Body of pancreas (tissue), 4 donors: ENCODE measurements at regions not wholly inside any gene's neighbourhood (a gene's known extent, or its start where the extent isn't known, plus 50 kb on each side); places are given as distances from the start of the nearest gene placed in this dataset.

Experiments
- ATAC-seq: fragments of 150-250 bp; one replicate; pipeline ENCODE4 v1.9.1; 2016
- DNase-seq, 4 donors: peaks; one replicate each; pipeline ENCODE4 v3.0.0-alpha.2; 2019
- H3K27ac ChIP-seq, 4 donors: fragments of 200-600 bp; sonication (generic); 1 replicate in 3 of 4; 2 replicates in 1 of 4; pipeline versions ENCODE4 v1.5.1 to v1.6.1; 2016 to 2019; ENCODE audit warnings: mild to moderate bottlenecking in 1 of 4, mixed read lengths in 1 of 4, moderate library complexity in 1 of 4
- H3K27me3 ChIP-seq, 2 donors: fragments of 200-600 bp; sonication (generic); one replicate each; pipeline ENCODE4 v1.6.0; 2016; ENCODE audit warnings: mild to moderate bottlenecking in 1 of 2
- H3K36me3 ChIP-seq, 2 donors: fragments of 200-600 bp; sonication (generic); replicated peaks in 1 of 2; 2 replicates each; pipeline ENCODE4 v1.5.1; 2016; ENCODE audit warnings: low read depth in 2 of 2; ENCODE audit not compliant: insufficient read depth in 1 of 2
- H3K4me1 ChIP-seq: fragments of 200-600 bp; sonication (generic); one replicate; pipeline ENCODE4 v1.6.0; 2016
- H3K4me3 ChIP-seq, 2 donors: fragments of 200-600 bp; sonication (generic); 1 replicate in 1 of 2; 2 replicates in 1 of 2; pipeline ENCODE4 v1.5.1; 2016 to 2019
- H3K9me3 ChIP-seq, 3 donors: fragments of 200-600 bp; sonication (generic); 1 replicate in 2 of 3; 2 replicates in 1 of 3; pipeline ENCODE4 v1.5.1; 2016
- POLR2A ChIP-seq, 3 donors: fragments of 450-650 bp; IDR thresholded peaks; one replicate each; pipeline ENCODE4 v1.6.1; 2016; ENCODE audit warnings: antibody characterized with exemption in 3 of 3, mild to moderate bottlenecking in 2 of 3
- WGBS, 2 donors: methylation state at CpG; one replicate each; pipeline ENCODE4 v1.1.5; 2017; 5-methylcytosine and 5-hydroxymethylcytosine counted together
- intact Hi-C: fragments of 100-400 bp; cut with DNase I; formaldehyde crosslinking; loops from one replicate; pipeline ENCODE4 v1.15.1; 2023
- TF ChIP-seq, protein P1 (sequence below), 7 experiments: fragments of 450-650 bp in 4 of 7; fragments of 200-600 bp in 3 of 7; sonication (generic) in 3 of 7; IDR thresholded peaks; one replicate each; pipeline ENCODE4 v1.5.1; 2016 to 2019; ENCODE audit warnings: antibody characterized with exemption in 7 of 7

DNA sequence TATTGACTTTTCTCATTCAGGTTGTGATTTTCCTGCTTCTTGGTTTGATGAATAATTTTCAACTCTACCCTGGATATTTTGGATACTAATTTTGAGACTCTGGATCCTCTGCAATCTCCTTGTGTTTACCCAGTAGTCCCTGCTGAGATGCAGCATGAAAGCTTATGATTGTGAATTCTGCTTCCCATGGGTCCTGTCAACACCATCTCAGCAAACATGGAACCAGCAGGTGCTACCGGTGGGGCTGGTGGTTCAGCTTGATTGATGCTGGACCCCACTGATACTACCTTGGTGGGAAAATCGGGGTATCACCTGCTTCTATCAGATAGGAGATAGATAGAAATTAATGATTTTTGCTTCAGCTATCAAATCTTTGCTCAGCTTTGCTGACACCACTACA lies 81.1 kb downstream of the SOWAHC start:
- ATAC-seq (no peak), DNase-seq (no peak)
- no peaks in the 10 kb centered on the region for H3K27me3 ChIP-seq
- H3K4me1 ChIP-seq: peaks cover 36% of the 10 kb centered on the region
- no peaks in the 10 kb centered on the region for H3K36me3 ChIP-seq
- no peak for TF ChIP-seq POLR2A (IDR thresholded peaks at IDR 0.05)
- TF ChIP-seq, protein P1, sequence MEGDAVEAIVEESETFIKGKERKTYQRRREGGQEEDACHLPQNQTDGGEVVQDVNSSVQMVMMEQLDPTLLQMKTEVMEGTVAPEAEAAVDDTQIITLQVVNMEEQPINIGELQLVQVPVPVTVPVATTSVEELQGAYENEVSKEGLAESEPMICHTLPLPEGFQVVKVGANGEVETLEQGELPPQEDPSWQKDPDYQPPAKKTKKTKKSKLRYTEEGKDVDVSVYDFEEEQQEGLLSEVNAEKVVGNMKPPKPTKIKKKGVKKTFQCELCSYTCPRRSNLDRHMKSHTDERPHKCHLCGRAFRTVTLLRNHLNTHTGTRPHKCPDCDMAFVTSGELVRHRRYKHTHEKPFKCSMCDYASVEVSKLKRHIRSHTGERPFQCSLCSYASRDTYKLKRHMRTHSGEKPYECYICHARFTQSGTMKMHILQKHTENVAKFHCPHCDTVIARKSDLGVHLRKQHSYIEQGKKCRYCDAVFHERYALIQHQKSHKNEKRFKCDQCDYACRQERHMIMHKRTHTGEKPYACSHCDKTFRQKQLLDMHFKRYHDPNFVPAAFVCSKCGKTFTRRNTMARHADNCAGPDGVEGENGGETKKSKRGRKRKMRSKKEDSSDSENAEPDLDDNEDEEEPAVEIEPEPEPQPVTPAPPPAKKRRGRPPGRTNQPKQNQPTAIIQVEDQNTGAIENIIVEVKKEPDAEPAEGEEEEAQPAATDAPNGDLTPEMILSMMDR (IDR thresholded peaks at IDR 0.05): no peak
- WGBS, 2 donors: 43 to 63% methylated on average over 2 of the region's 2 CpGs
- no peak overlapping the region for H3K4me3 ChIP-seq
- peak overlapping the region in 2 of 4 donors; percentile 8 to 16 for H3K27ac ChIP-seq
- H3K9me3 ChIP-seq: no peaks in the 10 kb centered on the region
- intact Hi-C loops: no loop called here

DNA sequence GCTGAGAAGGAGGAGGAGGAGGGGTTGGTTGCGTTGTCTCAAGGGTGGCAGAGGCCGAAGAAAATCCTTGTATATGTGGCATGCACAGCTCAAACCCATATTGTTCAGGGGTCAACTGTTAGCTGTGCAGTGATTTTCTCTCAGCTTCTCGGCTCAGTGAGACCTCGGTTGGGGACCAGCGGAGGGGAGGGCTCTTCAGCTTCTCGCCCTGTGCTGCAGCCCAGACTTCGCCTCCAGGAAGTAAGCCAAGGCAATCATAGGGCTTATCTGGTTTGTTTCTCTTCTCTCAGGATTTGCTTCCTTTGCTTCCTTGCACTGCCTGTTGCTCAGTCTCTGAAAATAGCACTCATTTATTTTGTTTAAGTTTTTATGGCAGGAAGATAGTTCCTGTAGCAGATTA lies 85.5 kb downstream of the SOWAHC start:
- H3K36me3 ChIP-seq: no peaks in the 10 kb centered on the region
- no peak for TF ChIP-seq POLR2A (IDR thresholded peaks at IDR 0.05)
- TF ChIP-seq, protein P1 (IDR thresholded peaks at IDR 0.05): no peak
- ATAC-seq (no peak), DNase-seq (no peak)
- H3K9me3 ChIP-seq: no peaks in the 10 kb centered on the region
- H3K27me3 ChIP-seq: no peaks in the 10 kb centered on the region
- intact Hi-C loops: no loop called here
- H3K27ac ChIP-seq: peak overlapping the region; percentile 11 to 72 (median 68)
- 27 to 30% methylated on average over 7 of the region's 7 CpGs for WGBS, 2 donors
- no peak overlapping the region for H3K4me3 ChIP-seq
- peaks cover 13% of the 10 kb centered on the region for H3K4me1 ChIP-seq

DNA sequence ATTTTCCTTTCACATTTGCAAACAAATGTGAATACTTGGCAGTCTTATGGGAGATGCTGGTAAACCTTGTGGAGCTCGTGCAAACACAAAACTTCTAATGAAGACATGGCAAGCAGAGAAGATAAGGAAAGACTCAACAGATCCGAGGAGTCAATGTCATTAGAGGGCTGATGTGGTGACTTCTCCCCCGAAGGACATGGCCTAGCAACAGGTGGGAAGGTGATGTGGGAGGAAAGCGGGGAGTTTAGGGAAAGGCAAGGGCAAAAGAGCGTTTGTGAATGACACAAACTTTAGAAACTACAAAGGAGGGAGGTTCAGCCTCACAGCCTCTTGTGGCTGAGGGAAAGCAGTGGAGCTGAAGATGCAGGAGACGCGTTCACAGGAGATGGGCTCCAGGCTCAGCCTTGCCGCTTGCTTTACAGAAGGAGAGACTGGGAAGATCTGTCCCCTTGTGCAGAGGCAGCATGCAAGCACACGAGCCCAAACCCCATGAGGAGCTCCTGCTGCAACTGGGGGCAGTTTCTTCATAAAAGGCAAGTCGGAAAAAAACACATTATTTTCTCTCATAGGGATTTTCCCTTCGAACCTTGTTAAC lies 86.6 kb downstream of the SOWAHC start:
- no peak for ATAC-seq
- Histone ChIP-seq H3K9me3 (no peaks in the 10 kb centered on the region), H3K4me3 (no peak overlapping the region), H3K27me3 (no peaks in the 10 kb centered on the region), H3K36me3 (no peaks in the 10 kb centered on the region), H3K27ac (no peak overlapping the region), H3K4me1 (peaks cover 13% of the 10 kb centered on the region)
- 68 to 78% methylated on average over 11 of the region's 11 CpGs for WGBS, 2 donors
- no peak for TF ChIP-seq POLR2A (IDR thresholded peaks at IDR 0.05)
- TF ChIP-seq, protein P1 (IDR thresholded peaks at IDR 0.05): no peak
- DNase-seq: no peak
- intact Hi-C loops: no loop called here

DNA sequence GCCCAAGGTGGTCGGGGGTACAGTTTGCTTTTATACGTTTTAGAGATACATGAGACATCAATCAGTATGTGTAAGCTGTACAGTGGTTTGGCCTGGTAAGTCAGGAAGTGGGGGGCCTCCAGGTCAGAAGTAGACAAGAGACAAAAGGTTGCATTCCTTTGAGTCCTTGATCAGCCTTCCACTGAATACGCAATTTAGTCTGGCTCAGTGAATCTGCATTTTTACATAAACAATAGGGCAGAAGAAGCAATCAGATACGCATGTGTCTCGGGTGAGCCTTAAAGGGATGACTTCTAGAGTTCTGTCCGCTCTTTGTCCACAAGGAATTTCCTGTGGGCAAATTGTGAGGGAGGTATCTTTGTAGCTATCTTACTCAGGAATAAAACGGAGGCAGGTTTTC lies 87.2 kb downstream of the SOWAHC start:
- peaks cover 13% of the 10 kb centered on the region for H3K4me1 ChIP-seq
- no peaks in the 10 kb centered on the region for H3K36me3 ChIP-seq
- no peak overlapping the region for H3K4me3 ChIP-seq
- intact Hi-C loops: no loop called here
- DNase-seq (no peak), ATAC-seq (no peak)
- WGBS, 2 donors: 79 to 87% methylated on average over 7 of the region's 7 CpGs
- no peaks in the 10 kb centered on the region for H3K27me3 ChIP-seq
- H3K27ac ChIP-seq: no peak overlapping the region
- H3K9me3 ChIP-seq: no peaks in the 10 kb centered on the region
- TF ChIP-seq, protein P1 (IDR thresholded peaks at IDR 0.05): no peak
- no peak for TF ChIP-seq POLR2A (IDR thresholded peaks at IDR 0.05)
